T-helper 2 cell (primary cell): ENCODE measurements at regions not wholly inside any gene's neighbourhood (a gene's known extent, or its start where the extent isn't known, plus 50 kb on each side); places are given as distances from the start of the nearest gene placed in this dataset.

ENCODE experiments used
- DNase-seq, 5 experiments: peaks; one replicate each; pipeline versions ENCODE4 v3.0.0 to v3.0.0-alpha.2; 2012 to 2022

DNA sequence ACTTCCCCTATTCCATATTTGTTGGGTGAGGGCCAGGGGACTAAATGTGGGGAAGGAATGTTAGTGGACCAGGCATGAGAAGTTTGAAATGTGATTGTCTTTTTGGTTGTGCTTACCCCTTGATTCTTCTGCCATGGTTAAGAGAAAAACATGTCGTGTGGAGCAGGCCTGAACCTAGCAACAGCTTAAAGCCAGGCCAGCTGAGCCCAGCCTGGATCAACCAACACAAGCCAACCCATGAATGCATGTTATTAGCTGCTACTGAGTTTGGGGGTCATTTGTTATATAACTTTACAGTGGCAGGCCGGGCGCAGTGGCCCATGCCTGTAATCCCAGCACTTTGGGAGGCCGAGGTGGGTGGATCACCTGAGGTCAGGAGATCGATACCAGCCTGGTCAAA, 52.4 kb upstream of the TRIO start:
- no peak for DNase-seq

DNA sequence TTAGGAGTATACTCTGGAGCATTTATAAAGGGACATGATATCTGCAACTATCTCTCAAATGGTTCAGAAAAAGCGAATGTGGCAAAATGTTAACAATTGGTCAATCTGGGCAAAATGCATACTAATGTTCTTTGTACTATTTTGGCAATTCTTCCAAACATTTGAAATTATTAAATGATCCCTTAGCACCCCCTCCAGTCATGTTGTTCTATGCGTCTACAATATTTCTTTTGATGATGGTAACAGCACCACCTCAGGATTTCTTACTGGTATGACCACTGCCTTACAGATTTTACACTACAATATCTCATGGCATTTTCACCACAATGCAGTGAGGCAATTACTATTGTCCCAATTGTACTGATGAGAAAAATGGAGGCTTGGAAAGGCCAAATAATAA, 52.9 kb upstream of the TRIO start:
- DNase-seq = no peak

GRCh38 chr5:14089198-14089597, 53.9 kb upstream of the TRIO start:
- DNase-seq = no peak

- DNase-seq = no peak
Measured at GRCh38 chr5:14086261-14086660, 56.9 kb upstream of the TRIO start.

GRCh38 chr5:14082973-14083372, 60.2 kb upstream of the TRIO start:
- no peak for DNase-seq

GRCh38 chr5:14082523-14082922, 60.6 kb upstream of the TRIO start:
- no peak for DNase-seq

GRCh38 chr5:14081791-14082190, 61.4 kb upstream of the TRIO start:
- DNase-seq = no peak

GRCh38 chr5:14078716-14079115, 64.4 kb upstream of the TRIO start:
- DNase-seq = no peak

DNA sequence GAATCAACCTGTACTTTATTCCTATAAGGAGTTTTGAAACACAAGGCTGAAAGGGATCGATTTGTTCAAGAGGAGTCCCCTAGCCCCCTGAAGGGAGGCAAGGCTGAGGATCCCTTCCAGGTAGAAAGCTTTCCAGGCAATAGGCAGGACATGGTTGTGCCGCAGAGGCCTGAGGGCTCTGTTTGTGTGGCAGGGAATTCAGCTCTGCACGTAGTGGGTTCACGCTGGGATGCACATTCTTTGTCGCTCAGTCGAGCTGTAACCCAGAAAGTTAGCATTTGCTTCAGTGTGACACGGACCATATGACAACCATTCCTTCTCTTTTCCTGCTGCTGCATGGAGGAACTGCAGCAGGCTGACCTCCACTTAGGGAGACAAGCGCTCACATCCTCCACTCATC, 65.6 kb upstream of the TRIO start:
- DNase-seq = no peak

- no peak for DNase-seq
Measured at GRCh38 chr5:14076561-14076960, 66.6 kb upstream of the TRIO start.

GRCh38 chr5:14075937-14076336, 67.2 kb upstream of the TRIO start:
- DNase-seq = no peak

GRCh38 chr5:14071433-14071832, 71.7 kb upstream of the TRIO start:
- DNase-seq = no peak

DNA sequence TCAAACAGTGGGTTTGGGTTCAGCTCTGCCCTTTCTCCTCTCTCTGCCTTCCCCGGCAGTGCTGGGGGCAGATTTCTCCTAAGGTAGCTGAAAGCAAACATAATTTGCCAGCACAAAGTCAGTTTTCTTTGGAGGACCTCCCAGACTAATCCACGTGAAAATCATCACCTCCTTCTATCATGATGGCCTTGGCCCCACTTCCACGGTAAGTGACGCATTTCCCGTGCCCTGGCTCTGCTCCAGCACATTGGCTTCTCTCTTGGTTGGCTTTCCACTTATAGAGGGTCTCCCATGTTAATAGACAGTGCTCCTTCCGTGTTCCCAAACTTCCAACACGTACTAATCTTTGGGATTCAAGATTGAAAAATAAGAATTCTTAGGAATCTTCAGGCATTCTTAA, 74.1 kb upstream of the TRIO start:
- DNase-seq = no peak

DNA sequence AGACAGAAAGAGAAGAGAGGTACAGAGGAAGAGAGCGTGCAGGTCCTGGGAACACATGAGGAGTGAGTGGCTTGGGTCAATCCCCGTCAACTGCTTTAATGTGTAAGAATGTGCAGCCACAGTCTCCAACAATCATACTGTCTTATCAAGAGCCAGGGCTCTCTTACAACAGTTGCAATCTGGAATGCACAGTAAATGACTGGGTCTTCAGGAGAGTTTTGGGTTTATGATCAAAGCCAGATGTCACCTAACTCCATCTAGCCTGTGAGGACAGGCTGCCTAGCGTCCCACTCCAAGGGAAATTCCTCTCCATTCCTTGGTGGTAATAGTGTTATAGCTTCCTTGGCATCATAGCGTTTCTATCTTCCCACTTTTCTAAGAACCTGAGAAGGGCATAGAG, 75.0 kb upstream of the TRIO start:
- no peak for DNase-seq

DNA sequence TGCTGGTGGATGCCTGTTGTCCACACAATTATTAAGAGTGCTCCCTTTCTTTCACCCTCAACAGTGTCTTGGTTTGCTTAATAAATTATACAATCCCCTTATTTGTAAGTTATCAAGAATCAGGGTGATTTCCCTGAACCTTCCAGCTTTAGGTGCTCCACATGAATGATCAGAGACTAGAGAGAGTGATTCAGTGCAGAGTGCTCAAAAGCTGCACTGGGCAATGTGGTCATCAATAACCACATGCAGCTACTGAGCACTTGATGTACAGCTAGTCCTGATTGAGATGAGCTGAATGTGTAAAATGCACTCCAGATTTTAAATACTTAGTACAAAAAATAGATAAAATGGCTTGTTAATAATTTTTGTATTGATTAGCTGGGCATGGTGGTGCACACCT, 76.8 kb upstream of the TRIO start:
- DNase-seq = no peak

- no peak for DNase-seq
Measured at GRCh38 chr5:14064841-14065240, 78.3 kb upstream of the TRIO start.

GRCh38 chr5:14063691-14064090, 79.5 kb upstream of the TRIO start:
- no peak for DNase-seq

GRCh38 chr5:14063138-14063537, 80.0 kb upstream of the TRIO start:
- DNase-seq = no peak

DNA sequence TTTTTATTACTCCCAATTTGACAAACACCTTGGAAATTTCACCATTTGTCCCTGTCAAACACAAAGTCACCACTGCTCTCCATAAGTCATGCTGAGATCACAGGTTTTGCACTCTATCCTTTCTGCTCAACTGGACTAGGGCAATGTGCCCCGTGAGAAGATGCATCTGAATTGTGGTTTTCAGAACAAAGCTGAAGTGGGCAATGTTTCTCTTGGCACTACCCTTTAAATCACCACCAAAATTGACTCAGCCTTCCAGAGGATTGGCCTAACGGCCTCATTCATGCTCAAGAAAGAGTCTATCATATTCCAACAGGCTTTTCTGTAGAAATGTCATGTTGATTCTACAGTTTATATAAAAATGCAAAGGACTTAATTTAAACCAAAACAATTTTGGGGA, 81.0 kb upstream of the TRIO start:
- DNase-seq = no peak

DNA sequence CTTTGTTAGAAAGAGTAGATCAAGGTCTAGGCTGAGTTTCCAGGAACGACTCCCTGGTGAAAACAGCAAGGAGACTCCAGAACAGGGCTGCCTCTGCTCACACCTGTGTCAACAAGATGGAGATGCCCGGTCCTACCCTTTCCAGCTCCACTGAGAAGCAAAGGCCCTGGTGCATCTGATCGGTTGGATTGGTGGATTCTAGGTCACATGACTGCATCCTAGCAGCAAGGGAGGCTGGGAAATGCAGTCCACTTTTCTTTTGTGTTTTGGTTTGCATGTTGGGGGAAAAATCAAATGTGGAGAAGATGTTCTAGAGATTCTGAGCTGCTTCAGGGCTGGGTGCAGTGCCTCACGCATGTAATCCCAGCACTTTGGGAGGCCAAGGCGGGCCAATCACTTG, 82.0 kb upstream of the TRIO start:
- DNase-seq = no peak

DNA sequence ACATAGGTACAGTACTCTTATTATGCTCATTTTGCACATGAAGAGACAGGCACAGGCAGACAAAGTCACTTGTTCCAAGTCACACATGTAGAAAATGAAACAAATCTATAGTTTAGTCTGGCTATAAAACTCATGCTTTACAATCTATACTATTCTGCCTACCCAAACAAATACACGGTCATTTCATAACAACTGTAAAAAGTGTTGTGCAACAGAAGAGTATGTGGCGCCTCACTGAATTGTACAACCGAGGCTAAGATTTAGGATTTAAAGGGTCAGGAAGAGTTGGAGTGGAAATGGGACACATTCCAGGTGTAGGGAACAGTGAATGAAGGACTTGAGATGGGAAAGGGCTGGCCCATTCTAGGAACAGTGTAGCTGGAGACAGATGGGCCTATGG, 82.9 kb upstream of the TRIO start:
- DNase-seq = no peak

DNA sequence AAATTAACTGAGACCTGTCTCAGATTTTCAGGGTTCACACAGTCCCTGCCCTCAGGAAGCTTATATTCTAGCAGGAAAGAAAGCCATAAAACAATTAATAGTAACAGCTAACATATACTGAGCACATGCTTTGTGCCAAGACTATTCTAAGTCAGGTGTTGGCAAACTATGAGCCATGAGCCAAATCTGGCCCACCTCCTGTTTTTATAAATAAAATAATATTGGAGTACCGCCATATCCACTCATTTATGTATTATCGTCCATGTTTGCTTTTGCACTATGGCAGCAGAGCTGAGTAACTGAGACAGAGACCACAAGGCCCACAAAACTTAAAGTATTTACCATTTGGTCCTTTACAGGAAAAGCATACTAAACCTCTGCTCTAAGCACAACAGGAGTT, 83.3 kb upstream of the TRIO start:
- no peak for DNase-seq

DNA sequence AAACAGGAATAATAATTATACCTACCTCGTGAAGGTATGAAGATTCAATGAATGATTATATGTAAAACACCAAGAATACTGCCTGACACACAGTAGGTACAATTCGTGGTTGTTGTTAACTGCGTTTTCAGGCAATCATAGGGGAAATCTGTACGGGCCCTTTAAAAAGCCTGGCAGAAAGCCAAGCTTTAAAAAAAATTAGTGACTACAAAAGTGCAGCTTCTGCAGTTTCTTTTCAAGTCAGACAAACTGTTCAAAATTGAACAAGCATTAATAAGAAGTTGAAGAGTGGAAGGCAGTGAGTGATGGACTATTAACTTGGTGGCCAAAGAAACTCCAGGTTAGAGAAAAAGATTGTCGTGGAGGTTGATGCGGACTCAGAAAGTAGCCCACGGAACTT, 85.9 kb upstream of the TRIO start:
- DNase-seq = no peak

- no peak for DNase-seq
Measured at GRCh38 chr5:14056039-14056438, 87.1 kb upstream of the TRIO start.

GRCh38 chr5:14054965-14055963, 87.9 kb upstream of the TRIO start:
- DNase-seq = no peak
